H1 (cell line): ENCODE measurements at regions not wholly inside any gene's neighbourhood (a gene's known extent, or its start where the extent isn't known, plus 50 kb on each side); places are given as distances from the start of the nearest gene placed in this dataset.

Source experiments
- CTCF ChIA-PET: fragments of 300-600 bp; sonication (Branson Sonifier 250); formaldehyde crosslinking; loops from one replicate; lab custom pipeline; 2021; ENCODE audit not compliant: partially characterized antibody; lab: Charles Lee
- POLR2A ChIA-PET: fragments of 300-600 bp; sonication (Branson Sonifier 250); formaldehyde crosslinking; loops from one replicate; lab custom pipeline; 2021; ENCODE audit warnings: inconsistent platforms; ENCODE audit not compliant: partially characterized antibody; lab: Charles Lee
- DNase-seq, 2 experiments: peaks; one replicate each; pipeline versions ENCODE4 v3.0.0 to v3.0.0-alpha.2; 2010 to 2022; ENCODE audit warnings: low spot score in 2 of 2, low read depth in 1 of 2, mixed read lengths in 1 of 2
- FAIRE-seq: peaks from 2 replicates; lab custom pipeline; 2011; peaks lifted over from hg19 to GRCh38; lab: Jason Lieb, UNC
- H2AFZ ChIP-seq: 2 replicates; pipeline ENCODE4 v1.8.1; 2012; ENCODE audit warnings: low read length, inconsistent platforms
- H2AK5ac ChIP-seq: 2 replicates; pipeline ENCODE4 v1.6.1; 2013; ENCODE audit warnings: low read depth, low read length
- H2BK120ac ChIP-seq: replicated peaks from 2 replicates; pipeline ENCODE3; 2013; ENCODE audit warnings: low read depth, low read length, inconsistent platforms
- H2BK12ac ChIP-seq: 2 replicates; pipeline ENCODE4 v1.6.1; 2013; ENCODE audit warnings: low read depth, low read length
- H2BK15ac ChIP-seq: 2 replicates; pipeline ENCODE4 v1.6.1; 2013; ENCODE audit warnings: low read length
- H2BK20ac ChIP-seq: 2 replicates; pipeline ENCODE4 v1.6.1; 2013; ENCODE audit warnings: low read length
- H2BK5ac ChIP-seq: 2 replicates; pipeline ENCODE4 v1.6.1; 2013; ENCODE audit warnings: low read depth, low read length
- H3K14ac ChIP-seq: 2 replicates; pipeline ENCODE4 v1.6.1; 2013; ENCODE audit warnings: inconsistent platforms; ENCODE audit not compliant: insufficient read length
- H3K18ac ChIP-seq: 2 replicates; pipeline ENCODE4 v1.6.1; 2013; ENCODE audit warnings: low read length; ENCODE audit errors: extremely low read depth
- H3K23ac ChIP-seq: 2 replicates; pipeline ENCODE4 v1.6.1; 2013; ENCODE audit warnings: inconsistent platforms; ENCODE audit not compliant: insufficient read length
- H3K23me2 ChIP-seq: 2 replicates; pipeline ENCODE4 v1.6.1; 2013; ENCODE audit warnings: low read depth, low read length
- H3K27ac ChIP-seq: 2 replicates; pipeline ENCODE4 v1.6.1; 2011; ENCODE audit warnings: low read depth, low read length, inconsistent platforms
- H3K27me3 ChIP-seq, 4 experiments: replicated peaks in 1 of 4; 1 replicate in 1 of 4; 2 replicates in 3 of 4; pipeline versions ENCODE4 v1.6.1 to v1.8.1; 2011 to 2013; ENCODE audit warnings: low read length in 3 of 4, mild to moderate bottlenecking in 3 of 4, inconsistent platforms in 2 of 4, mixed read lengths in 2 of 4, moderate library complexity in 1 of 4; ENCODE audit not compliant: control insufficient read depth in 3 of 4, insufficient read depth in 3 of 4; ENCODE audit errors: extremely low read depth in 1 of 4
- H3K36me3 ChIP-seq, 4 experiments: 2 replicates each; pipeline versions ENCODE4 v1.6.1 to v1.8.1; 2011 to 2013; ENCODE audit warnings: mild to moderate bottlenecking in 4 of 4, low read length in 3 of 4, moderate library complexity in 2 of 4, control low read depth in 1 of 4, inconsistent platforms in 1 of 4; ENCODE audit not compliant: insufficient read depth in 4 of 4, control insufficient read depth in 2 of 4
- H3K4ac ChIP-seq: replicated peaks from 2 replicates; pipeline ENCODE3; 2013; ENCODE audit warnings: low read length, low read depth, mixed read lengths, inconsistent platforms; ENCODE audit not compliant: insufficient read length
- H3K4me1 ChIP-seq, 4 experiments: replicated peaks in 1 of 4; 1 replicate in 1 of 4; 2 replicates in 3 of 4; pipeline versions ENCODE4 v1.6.1 to v1.8.1; 2011 to 2013; ENCODE audit warnings: low read length in 3 of 4, inconsistent platforms in 2 of 4, mixed read lengths in 1 of 4; ENCODE audit not compliant: insufficient read depth in 4 of 4, control insufficient read depth in 3 of 4
- H3K4me2 ChIP-seq, 2 experiments: 2 replicates each; pipeline versions ENCODE4 v1.6.1 to v1.8.1; 2011 to 2013; ENCODE audit warnings: low read depth in 2 of 2, low read length in 2 of 2, control low read depth in 1 of 2, inconsistent platforms in 1 of 2, mild to moderate bottlenecking in 1 of 2; ENCODE audit not compliant: insufficient read depth in 1 of 2
- H3K4me3 ChIP-seq, 4 experiments: fragments of 200-600, 300-600 bp in 1 of 4; sonication (generic), shearing (Covaris generic), sonication (Bioruptor Twin) in 1 of 4; 2 replicates each; pipeline versions ENCODE4 v1.5.1 to v1.8.1; 2011 to 2016; ENCODE audit warnings: low read length in 4 of 4, low read depth in 3 of 4, control low read depth in 2 of 4, inconsistent platforms in 2 of 4, mild to moderate bottlenecking in 2 of 4, mixed read lengths in 1 of 4, moderate library complexity in 1 of 4; ENCODE audit not compliant: insufficient read depth in 2 of 4; ENCODE audit errors: extremely low read depth in 1 of 4
- H3K56ac ChIP-seq: replicated peaks from 2 replicates; pipeline ENCODE3; 2013; ENCODE audit warnings: low read depth, mild to moderate bottlenecking, mixed read lengths, low read length, inconsistent platforms; ENCODE audit not compliant: insufficient read length
- H3K79me1 ChIP-seq: 2 replicates; pipeline ENCODE4 v1.6.1; 2013; ENCODE audit warnings: low read depth, low read length, control low read depth
- H3K79me2 ChIP-seq, 2 experiments: 2 replicates each; pipeline versions ENCODE4 v1.6.1 to v1.8.1; 2012 to 2013; ENCODE audit warnings: low read length in 2 of 2, mild to moderate bottlenecking in 2 of 2, inconsistent platforms in 1 of 2; ENCODE audit not compliant: insufficient read depth in 2 of 2, control insufficient read depth in 1 of 2
- H3K9ac ChIP-seq, 4 experiments: replicated peaks in 1 of 4; 1 replicate in 1 of 4; 2 replicates in 3 of 4; pipeline versions ENCODE4 v1.6.1 to v1.8.1; 2011 to 2013; ENCODE audit warnings: low read depth in 3 of 4, low read length in 3 of 4, control low read depth in 2 of 4, mild to moderate bottlenecking in 2 of 4, moderate library complexity in 2 of 4, inconsistent platforms in 1 of 4; ENCODE audit errors: extremely low read depth in 1 of 4
- H3K9me3 ChIP-seq, 2 experiments: 2 replicates each; pipeline versions ENCODE4 v1.6.1 to v1.8.1; 2012 to 2013; ENCODE audit warnings: mild to moderate bottlenecking in 2 of 2, moderate library complexity in 2 of 2, control low read depth in 1 of 2, inconsistent platforms in 1 of 2, low read depth in 1 of 2, low read length in 1 of 2, mixed read lengths in 1 of 2; ENCODE audit not compliant: insufficient read depth in 2 of 2
- H4K20me1 ChIP-seq, 2 experiments: replicated peaks in 1 of 2; 2 replicates each; pipeline versions ENCODE3 to v1.8.1; 2011 to 2013; ENCODE audit warnings: inconsistent platforms in 2 of 2, low read length in 2 of 2, mild to moderate bottlenecking in 1 of 2; ENCODE audit not compliant: insufficient read depth in 2 of 2, control insufficient read depth in 1 of 2
- H4K5ac ChIP-seq: 2 replicates; pipeline ENCODE4 v1.6.1; 2013; ENCODE audit warnings: low read length, low read depth, mixed read lengths, inconsistent platforms; ENCODE audit not compliant: insufficient read length
- H4K8ac ChIP-seq: 2 replicates; pipeline ENCODE4 v1.8.0; 2013; ENCODE audit warnings: mild to moderate bottlenecking, moderate library complexity, low read length, inconsistent platforms; ENCODE audit not compliant: insufficient read depth; ENCODE audit errors: extremely low read depth
- H4K91ac ChIP-seq: replicated peaks from 2 replicates; pipeline ENCODE3; 2013; ENCODE audit warnings: low read length, mixed read lengths, inconsistent platforms; ENCODE audit not compliant: insufficient read length
- BACH1 ChIP-seq: IDR thresholded peaks from 2 replicates; pipeline ENCODE4 v1.6.1; 2012; ENCODE audit warnings: low read length, improper control_type of control experiment
- GTF2F1 ChIP-seq: IDR thresholded peaks from 2 replicates; pipeline ENCODE4 v1.6.1; 2012; ENCODE audit warnings: low read depth, low read length, improper control_type of control experiment, borderline replicate concordance
- POLR2A ChIP-seq, 2 experiments: IDR thresholded peaks; 1 replicate in 1 of 2; 2 replicates in 1 of 2; pipeline ENCODE4 v1.6.1; 2011; ENCODE audit warnings: low read depth in 2 of 2, low read length in 2 of 2, mild to moderate bottlenecking in 2 of 2; ENCODE audit errors: control extremely low read depth in 1 of 2
- POU5F1 ChIP-seq: IDR thresholded peaks from 2 replicates; pipeline ENCODE4 v1.6.1; 2011; ENCODE audit warnings: low read depth, mild to moderate bottlenecking, low read length, moderate library complexity
- RAD21 ChIP-seq, 2 experiments: IDR thresholded peaks in 1 of 2; conservative IDR thresholded peaks in 1 of 2; 2 replicates each; pipeline ENCODE4 v1.6.1; 2011; ENCODE audit warnings: low read depth in 2 of 2, low read length in 2 of 2, improper control_type of control experiment in 1 of 2, inconsistent platforms in 1 of 2, mild to moderate bottlenecking in 1 of 2, moderate library complexity in 1 of 2
- RXRA ChIP-seq: IDR thresholded peaks from 2 replicates; pipeline ENCODE4 v1.6.1; 2011; ENCODE audit warnings: low read depth, mild to moderate bottlenecking, low read length, moderate library complexity; ENCODE audit not compliant: insufficient read depth
- SAP30 ChIP-seq: fragments of 300-600 bp; sonication (generic); IDR thresholded peaks from 2 replicates; pipeline ENCODE4 v1.7.1; 2012; ENCODE audit warnings: low read length, moderate library complexity, mild to moderate bottlenecking, inconsistent platforms; ENCODE audit not compliant: insufficient read depth, insufficient replicate concordance
- SIN3A ChIP-seq, 2 experiments: IDR thresholded peaks in 1 of 2; conservative IDR thresholded peaks in 1 of 2; 2 replicates each; pipeline ENCODE4 v1.6.1; 2011 to 2012; ENCODE audit warnings: low read length in 2 of 2, improper control_type of control experiment in 1 of 2, low read depth in 1 of 2, mild to moderate bottlenecking in 1 of 2
- SIRT6 ChIP-seq: IDR thresholded peaks from one replicate; pipeline ENCODE4 v1.7.1; 2012; ENCODE audit warnings: low read length, inconsistent platforms
- SRF ChIP-seq: IDR thresholded peaks from 2 replicates; pipeline ENCODE4 v1.6.1; 2011; ENCODE audit warnings: mild to moderate bottlenecking, low read depth, low read length, moderate library complexity
- TBP ChIP-seq: IDR thresholded peaks from 2 replicates; pipeline ENCODE4 v1.6.1; 2011; ENCODE audit warnings: low read depth, low read length, improper control_type of control experiment
- WGBS, 2 experiments: shearing (Covaris generic) in 1 of 2; methylation state at CpG; one replicate each; pipeline versions ENCODE4 v1.1.6 to v1.1.7; 2013 to 2015; ENCODE audit warnings: low lambda C conversion rate in 2 of 2, mixed read lengths in 2 of 2, inconsistent platforms in 1 of 2, low coverage in 1 of 2, missing lambda C conversion rate in 1 of 2; ENCODE audit not compliant: insufficient replicate concordance in 2 of 2, insufficient coverage in 1 of 2, insufficient read length in 1 of 2; ENCODE audit errors: extremely low coverage in 1 of 2, missing lambda C conversion rate in 1 of 2; 5-methylcytosine and 5-hydroxymethylcytosine counted together

DNA sequence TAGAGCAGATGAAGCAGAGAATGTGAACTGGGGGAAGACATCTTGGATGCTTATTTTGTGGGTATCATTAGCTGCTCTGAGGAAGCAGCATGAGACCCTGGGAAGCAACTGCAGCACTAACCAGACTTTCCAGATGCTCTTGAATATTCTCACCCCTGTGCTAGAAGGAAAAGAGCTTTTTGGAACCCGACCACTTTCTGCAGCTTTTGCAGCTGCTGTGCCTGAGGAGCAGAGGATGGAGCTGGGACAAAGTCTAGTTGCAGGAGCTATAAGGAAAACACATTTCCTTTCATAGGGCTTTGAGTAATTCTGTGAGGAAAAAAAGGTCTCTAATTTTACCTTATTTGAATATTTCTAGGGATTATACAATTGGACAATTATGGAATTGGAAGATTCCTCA lies 369.7 kb downstream of the CD109 start:
- ChIA-PET CTCF (interaction anchor here (0.6 to 1.4 kb wide), 3 partner anchors 26 to 1482 kb away, joined by 4 to 8 read pairs (median 4); no protein-coding TSS in a partner anchor), POLR2A (no interaction called here)
- no peak overlapping the region for H2BK15ac ChIP-seq
- H3K27ac ChIP-seq = no peak overlapping the region
- no peak overlapping the region for H4K5ac ChIP-seq
- H3K27me3 ChIP-seq = no peaks in the 10 kb centered on the region
- H2AK5ac ChIP-seq = no peak overlapping the region
- H2AFZ ChIP-seq = no peak overlapping the region
- no peak overlapping the region for H4K8ac ChIP-seq
- no peak overlapping the region for H3K14ac ChIP-seq
- H3K79me2 ChIP-seq = no peaks in the 10 kb centered on the region
- H3K9ac ChIP-seq = no peak overlapping the region
- no peak overlapping the region for H3K4me3 ChIP-seq
- H3K9me3 ChIP-seq = no peaks in the 10 kb centered on the region
- no peak for DNase-seq
- H3K23ac ChIP-seq = no peak overlapping the region
- no peaks in the 10 kb centered on the region for H3K4me1 ChIP-seq
- TF ChIP-seq RXRA (no peak), SRF (no peak), SIRT6 (no peak), SAP30 (no peak), GTF2F1 (no peak), TBP (no peak), POU5F1 (no peak), BACH1 (no peak), RAD21 (IDR thresholded peaks at IDR 0.05 in 1 of 2, conservative IDR thresholded peaks at IDR 0.05 in 1 of 2; ENCODE audit: low read depth in 2 of 2, low read length in 2 of 2) (no peak), SIN3A (conservative IDR thresholded peaks at IDR 0.05 in 1 of 2, IDR thresholded peaks at IDR 0.05 in 1 of 2; ENCODE audit: low read depth in 1 of 2, low read length in 2 of 2) (no peak), POLR2A (IDR thresholded peaks at IDR 0.05; ENCODE audit: control extremely low read depth in 1 of 2, low read depth in 2 of 2, low read length in 2 of 2) (no peak)
- no peak overlapping the region for H3K56ac ChIP-seq
- H3K79me1 ChIP-seq = no peaks in the 10 kb centered on the region
- no peak overlapping the region for H4K91ac ChIP-seq
- no peak overlapping the region for H2BK20ac ChIP-seq
- H4K20me1 ChIP-seq = no peaks in the 10 kb centered on the region
- no peak overlapping the region for H2BK5ac ChIP-seq
- no peak overlapping the region for H3K4ac ChIP-seq
- no peak overlapping the region for H2BK120ac ChIP-seq
- H2BK12ac ChIP-seq = no peak overlapping the region
- WGBS, 2 experiments = 78% methylated on average over 1 of the region's 1 CpG; no CpG with 5 or more reads in 1 of the 2 experiments
- H3K18ac ChIP-seq = no peak overlapping the region
- H3K36me3 ChIP-seq = no peaks in the 10 kb centered on the region
- FAIRE-seq = no peak
- H3K23me2 ChIP-seq = no peaks in the 10 kb centered on the region
- no peak overlapping the region for H3K4me2 ChIP-seq
